ENCODE measurements at regions not wholly inside any gene's neighbourhood (a gene's known extent, or its start where the extent isn't known, plus 50 kb on each side); places are given as distances from the start of the nearest gene placed in this dataset.
"Not testable (repeated sequence)": the region's sequence is repeated elsewhere in the genome, so short reads cannot be mapped to it uniquely, and the experiment has no call there.

DNA sequence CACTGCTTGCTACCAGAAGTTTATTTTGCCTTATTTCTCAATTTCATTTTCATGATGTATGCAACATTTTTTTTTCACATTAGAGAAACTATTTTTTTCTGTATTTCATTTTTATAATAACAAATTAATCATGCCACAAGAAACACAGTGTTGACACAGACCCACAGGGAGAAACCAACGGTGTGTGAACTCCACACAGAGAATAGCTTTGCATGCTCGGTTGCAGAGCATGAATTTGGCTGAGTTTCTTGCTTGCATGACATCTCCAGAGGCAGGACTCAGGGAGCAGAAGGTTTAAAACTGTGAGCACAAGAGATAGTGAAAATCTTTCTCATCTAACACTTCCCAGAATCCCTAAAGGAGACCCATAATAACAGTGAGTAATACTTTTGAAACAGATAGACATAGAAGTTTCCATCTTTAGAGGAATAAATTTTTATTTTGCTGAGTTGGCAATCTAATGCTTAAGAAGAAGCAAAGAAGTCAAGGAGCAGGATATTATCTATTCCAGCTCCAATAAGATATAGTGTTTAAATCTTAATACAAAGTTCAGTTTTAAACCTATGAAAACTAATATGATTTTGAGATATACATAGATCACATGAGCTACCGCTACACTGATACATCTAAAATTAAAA is 890.9 kb downstream of the MRPL39 start:
- DNase-seq = no peak

DNA sequence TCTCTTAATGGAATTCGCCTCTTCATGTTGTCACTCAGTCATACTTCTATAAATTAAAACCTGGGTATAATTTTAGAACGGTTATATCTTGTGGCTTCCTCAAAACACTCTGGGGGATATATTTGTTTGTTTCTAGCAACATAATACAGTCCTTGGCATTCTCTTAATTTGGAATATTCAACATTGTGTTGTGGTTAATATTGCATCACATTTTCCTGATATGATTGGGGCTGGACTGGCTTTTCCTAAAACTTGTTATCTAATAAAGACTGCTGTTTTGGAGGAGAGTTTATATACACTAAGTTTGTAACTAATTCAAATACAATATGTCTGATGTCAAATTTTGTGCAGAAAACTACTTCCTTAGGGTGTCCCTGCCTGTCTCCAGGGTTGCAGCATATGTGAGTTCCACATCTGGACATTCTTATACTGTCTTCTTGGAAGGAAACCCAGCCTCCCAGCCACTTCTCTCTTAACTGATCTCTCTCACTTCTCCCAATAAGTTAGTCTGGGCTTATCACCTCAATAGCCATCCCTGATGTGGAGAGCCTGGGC is 892.6 kb downstream of the MRPL39 start:
- DNase-seq = no peak

DNA sequence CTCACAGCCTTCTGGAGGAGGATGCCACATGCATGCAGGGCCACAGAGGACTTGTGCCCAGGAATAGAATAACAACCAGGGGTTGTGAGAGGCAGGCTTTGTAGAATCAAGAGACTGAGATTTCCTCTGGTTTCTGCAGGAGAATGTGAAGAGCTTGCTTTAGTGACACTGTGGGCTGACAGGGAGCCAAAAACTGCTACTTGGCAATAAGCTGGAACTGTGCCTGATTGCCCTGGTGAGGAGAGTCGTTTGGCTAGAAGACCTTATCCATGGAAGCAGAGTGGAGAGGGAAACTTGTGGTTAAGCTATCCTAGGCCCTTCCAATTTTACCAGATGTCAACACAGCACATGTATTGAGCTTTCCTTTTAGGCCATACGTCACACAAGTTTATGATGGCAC is 902.1 kb downstream of the MRPL39 start:
- DNase-seq = no peak

DNA sequence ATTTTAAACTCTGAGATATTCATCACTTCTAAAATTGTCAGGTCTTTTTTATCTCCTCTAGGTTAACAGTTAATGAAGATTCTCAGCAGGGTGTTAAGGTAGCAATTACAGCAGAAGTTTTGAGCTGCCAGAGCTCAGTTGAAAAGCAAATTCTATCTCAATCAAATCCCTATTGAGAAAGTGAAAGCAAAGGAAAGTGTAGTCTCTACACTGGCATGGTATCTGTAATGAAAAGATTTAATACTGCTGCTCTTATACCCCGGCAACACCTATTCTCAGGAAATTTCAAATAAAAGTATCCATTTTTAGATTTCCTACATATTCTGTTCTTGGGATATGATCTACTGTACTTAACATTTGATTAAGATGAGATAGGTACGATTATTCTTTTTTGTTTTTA is 913.5 kb downstream of the MRPL39 start:
- no peak for DNase-seq

DNA sequence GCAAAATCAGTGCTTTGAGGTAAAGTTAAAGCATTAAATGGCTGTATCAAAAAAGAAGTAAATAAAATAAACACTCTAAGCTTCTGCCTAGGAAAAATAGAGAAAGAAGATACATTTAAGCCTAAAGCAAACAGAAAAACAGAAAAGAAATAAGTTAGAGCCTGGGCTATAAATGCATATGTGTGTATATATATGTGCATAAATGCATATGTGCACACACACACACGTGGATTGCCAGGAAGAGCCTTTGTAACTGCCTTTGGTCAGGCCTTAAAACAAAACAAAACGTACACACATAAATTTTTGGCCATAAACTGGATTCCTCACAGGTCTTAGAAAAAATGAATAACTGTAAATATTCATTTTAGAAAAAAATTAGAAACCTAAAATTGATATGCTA is 925.8 kb downstream of the MRPL39 start:
- DNase-seq = no peak

DNA sequence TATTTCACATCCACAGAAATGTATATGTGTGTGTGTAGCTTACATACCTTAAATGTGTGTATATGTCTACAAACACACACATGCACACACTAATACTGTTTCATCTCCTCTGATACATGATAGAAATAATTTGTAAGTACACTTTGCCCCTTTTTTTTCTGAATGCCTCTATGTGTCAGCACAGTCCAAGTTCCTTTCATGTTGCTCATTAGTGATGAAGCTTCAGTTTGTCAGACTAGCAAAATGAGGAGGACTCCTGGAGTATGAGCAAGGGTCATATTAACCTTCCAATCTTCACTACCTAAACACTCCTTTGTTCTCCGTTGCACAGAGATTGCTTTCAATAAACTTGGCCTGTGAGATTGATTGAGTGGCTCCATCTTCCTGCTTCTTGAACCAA is 935.4 kb downstream of the MRPL39 start:
- no peak for DNase-seq

DNA sequence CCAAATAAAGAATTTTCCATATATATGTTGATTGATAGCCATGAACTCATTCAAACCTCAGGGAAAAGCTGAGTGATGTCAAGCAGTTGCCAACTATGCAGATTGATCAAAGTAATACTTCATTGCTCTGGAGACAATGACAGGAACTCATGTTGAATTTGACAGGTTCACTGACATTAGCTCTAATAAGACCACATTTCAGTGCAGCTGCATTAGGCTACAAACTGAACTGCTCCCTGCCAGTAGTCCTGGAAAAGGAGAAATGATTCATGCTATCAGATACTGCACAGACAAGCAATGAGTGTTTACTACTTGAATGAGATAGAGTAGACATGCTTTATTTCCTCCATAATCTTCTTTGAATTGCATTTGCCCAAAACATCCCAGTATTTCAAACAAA is 948.4 kb downstream of the MRPL39 start:
- DNase-seq = no peak

DNA sequence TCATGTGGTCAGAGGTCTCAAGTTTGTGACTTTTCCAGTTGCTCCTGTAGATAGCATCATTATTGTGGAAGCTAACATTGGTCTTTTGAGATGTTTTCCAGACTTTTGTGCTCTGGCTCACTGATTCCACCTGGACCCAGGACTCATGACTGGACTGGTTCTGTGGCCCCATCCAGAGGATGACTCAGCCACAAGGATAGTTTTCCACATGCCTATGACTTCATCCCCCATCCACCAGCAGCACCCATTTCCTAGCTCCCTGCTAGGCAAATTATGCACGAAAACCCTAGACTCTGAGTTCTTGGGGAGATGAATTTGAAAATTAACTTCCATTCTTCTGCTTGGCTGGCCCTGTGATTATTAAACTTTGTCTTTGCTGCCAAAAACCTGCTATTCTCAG is 949.3 kb downstream of the MRPL39 start:
- no peak for DNase-seq

DNA sequence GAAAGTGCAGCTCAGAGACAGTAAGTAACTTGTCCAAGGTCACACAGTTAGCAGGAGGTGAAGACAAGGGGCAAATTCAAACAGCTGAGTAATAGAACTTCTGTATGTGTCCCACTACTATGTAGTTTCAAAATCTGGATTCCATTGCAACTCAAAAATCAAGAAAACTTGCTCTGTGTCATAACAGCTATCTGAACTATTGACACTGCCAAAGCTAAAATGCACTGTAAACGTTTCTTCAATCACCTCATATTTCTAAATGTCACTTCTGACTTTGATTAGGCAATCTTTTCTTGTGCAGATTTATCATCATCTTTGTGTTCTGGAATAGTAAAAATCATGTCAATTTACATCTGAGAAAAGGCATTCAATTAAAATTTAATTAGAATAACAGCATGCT is 957.6 kb downstream of the MRPL39 start:
- DNase-seq = no peak

DNA sequence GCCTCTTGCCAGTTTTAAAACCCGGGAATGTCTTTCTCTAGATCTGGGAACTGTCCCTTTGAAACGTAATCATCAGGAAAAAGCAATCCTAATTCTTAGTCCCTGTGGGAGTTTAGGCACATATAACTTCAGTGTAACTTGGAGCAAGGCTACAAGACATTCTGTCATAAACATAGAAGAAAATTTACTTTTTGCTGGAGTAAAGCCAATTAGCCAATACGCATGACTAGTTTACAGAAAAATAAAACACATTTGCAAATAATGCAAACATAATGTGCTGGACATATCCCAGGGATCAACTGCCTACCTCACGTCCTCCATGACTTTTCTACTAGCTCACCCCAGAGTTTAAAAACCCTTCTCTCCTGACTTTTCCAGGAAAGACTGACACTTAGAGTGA is 970.6 kb downstream of the MRPL39 start:
- no peak for DNase-seq

DNA sequence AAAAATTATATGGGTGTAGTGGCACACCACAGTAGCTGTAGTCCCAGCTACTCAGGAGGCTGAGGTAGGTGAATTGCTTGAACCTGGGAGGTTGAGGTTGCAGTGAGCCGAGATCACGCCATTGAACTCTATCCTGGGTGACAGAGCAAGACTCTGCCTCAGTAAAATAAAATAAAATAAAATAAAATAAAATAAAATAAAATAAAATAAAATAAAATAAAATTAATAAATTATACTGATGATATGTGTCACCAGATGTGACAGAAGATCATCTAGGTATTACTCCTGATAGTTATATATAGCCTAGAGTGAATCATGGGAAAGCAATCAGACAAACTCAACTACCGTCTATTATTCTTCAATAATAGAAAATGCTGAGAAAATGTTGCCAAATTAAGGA is 972.5 kb downstream of the MRPL39 start:
- DNase-seq = no peak

DNA sequence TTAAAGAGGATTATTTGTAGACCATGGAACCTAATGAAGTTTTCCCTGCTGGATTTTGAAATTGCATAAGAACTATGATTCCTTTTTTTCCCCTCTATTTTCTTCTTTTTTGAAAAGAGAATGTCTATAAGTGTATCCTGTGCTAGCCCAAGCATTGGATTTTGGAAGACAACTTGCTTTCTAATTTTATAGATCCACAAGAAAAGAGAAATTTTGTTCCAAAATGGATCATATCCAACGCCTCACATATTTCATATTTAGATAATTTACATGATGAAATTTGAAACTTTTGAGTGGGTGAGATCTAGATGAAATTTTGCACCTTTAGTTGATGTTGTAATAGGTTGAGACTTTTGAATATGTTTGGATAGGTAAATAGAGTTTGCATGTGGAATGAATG is 978.7 kb downstream of the MRPL39 start:
- DNase-seq = no peak

DNA sequence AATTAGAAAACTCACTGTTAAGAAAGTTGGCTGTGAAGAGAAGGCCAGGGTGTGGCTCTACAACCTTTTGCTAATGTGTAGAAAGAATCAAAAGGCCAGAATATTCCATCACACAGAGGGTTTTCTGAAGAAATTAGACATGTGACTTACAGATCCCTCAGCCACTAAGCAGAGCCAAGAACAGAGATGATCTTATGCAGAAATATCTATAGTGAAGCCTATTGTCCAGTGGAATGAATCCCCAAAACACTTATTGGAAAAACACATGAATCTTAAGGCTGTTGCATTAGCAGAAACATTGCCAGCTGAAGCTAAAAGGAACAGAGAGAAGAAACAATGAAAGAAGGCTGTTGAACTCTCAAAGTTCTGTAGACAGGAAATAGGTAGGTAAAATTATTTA is 979.2 kb downstream of the MRPL39 start:
- no peak for DNase-seq

DNA sequence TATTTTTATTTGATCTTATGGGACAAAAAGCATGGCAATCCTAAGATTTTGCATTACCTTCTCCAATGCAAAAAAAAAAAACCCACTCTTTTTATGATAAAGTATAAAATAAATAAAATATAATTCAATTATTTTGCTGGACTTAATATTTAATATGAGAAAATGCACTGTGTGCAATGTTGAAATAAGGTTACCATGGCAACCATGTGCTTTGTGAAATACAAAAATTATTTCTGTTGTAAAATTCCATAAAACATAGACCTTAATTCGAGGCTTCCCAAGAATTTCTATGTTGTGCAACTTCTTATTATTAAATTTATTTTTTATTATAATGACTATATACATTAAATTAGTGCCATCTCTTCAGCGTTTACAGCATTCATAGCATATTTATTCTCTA is 989.5 kb downstream of the MRPL39 start:
- DNase-seq = no peak

DNA sequence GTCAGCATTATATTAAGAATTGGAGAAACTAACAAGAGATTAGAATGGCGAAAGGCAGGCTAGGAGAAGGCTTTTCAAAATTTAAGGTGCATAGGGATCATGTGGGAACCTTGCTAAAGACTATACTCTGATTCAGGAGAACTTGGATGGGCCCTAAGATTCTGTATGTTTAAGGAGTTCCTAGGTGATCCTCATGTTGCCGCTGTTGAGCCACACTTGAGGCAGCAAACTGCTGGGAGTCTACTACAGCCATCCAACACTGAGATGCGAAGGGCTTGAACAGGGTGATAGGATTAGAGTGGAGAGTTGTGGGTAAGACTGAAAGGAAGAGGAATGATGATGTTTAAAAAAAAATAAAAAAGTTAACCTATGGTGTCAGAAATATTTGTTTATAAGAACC is 1013.2 kb downstream of the MRPL39 start:
- no peak for DNase-seq

DNA sequence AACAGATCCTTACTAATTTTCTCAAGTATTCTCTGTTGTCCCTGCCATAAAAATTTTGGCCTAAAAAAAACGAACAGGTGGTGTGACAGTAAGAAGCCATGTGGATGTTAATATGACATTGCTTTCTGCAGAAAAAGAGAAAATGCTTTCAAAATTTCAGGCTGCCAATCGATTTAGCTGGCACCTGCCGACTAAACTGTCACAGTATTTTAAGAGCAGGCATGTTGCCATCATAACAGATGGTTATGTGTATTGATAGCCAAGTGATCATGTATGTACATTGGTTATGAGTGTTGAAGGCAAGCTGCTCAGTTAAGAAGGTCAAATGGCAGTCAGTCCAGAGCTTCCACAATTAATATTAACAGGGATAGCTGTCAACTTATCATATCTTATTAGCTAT is 1017.0 kb downstream of the MRPL39 start:
- DNase-seq = no peak

DNA sequence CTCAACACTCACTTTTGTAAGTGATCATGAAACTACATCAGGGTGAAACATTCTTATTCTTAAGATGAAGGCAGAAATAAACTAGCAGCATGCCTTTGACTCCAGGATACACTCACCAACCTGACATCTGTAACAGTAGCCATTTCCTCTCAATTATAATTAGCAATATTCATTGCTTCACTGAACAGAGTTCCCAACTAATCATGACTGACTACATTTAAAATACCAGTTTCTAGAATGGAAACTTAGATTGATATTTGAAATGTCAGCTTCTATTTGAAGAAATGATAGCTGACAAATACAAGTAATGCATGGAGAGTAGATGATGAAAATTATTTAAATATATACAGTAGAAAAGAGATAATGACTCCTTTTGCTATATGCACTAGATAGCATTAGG is 1023.8 kb downstream of the MRPL39 start:
- DNase-seq = no peak

DNA sequence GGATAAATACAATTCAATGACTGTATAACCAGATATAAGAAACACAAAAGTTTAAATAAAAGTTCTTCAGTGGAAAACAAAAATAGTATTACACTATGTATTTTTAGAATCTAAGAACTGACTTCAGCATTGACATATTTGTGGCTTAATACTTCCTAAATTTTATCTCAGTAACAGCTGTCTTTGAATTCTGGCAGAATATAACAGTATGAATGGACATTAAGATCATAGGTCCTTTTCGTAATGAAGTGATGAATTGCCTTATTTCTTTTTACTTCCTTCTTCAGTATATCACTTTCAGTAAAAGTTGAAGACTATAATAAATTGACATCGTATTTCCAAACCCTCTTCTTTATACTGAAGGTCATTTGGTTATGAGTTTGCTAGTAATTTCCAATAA is 1030.0 kb downstream of the MRPL39 start:
- DNase-seq = no peak

DNA sequence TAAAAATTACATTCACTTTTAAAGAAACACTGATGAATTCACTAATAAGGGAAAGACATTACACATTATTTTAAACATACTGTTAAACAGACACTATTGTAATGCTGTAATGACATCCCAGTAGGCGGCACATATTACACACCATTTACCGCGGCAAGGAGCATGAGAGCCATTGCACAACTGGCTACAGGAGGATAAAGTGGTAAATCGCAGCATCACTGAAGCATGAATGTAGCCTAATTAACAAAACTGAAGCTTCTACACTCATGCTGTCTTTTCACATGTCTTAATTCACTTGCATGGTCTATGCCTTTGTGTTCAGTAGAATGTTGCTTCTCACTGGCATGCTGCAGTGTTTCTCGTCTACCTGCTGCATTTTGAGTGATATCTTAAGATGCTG is 1046.0 kb downstream of the MRPL39 start:
- no peak for DNase-seq

DNA sequence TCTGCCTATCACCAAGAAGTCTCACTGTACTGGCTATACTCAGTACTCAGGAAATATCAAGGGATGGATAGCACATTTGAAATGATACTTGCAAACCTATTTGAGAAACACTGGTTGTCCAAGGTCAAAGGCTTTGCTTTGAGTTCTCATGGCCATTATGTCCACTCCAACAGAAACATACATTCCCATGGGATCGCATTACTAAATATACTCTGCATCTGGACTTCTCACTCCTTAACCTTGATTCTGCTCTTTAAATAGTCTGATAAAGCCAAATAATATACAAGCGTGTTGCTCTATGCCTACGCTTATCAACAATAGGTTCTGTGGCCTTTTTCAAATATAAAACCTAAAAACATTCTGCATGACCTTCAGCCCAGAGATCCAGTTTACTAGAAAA is 1054.8 kb downstream of the MRPL39 start:
- DNase-seq = no peak

DNA sequence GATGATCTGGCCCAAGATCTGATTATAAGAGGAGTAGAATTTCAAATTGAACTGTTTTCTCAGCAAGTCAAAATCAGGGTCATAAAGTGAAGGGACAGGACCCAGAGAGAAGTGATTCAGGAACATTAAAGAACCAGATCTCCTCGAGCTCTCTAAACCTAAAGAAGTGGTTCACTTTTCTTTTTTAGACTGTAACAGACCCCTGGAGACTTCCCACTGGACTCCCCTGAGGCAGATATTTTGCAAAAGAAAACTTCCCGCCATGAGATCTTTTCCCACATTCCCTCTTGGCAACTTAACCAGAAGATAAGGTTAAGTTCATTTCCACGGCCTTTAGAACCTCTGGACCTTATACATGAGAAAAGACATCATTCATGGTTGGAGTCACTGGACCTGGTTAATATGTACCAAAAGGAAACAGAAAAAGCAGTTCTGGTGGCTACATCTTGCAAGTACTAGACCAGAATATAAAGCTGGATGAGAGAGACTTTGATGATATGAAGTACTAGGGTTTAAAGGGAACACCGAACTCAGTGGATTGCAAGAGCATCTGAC is 1061.4 kb downstream of the MRPL39 start:
- no peak for DNase-seq

DNA sequence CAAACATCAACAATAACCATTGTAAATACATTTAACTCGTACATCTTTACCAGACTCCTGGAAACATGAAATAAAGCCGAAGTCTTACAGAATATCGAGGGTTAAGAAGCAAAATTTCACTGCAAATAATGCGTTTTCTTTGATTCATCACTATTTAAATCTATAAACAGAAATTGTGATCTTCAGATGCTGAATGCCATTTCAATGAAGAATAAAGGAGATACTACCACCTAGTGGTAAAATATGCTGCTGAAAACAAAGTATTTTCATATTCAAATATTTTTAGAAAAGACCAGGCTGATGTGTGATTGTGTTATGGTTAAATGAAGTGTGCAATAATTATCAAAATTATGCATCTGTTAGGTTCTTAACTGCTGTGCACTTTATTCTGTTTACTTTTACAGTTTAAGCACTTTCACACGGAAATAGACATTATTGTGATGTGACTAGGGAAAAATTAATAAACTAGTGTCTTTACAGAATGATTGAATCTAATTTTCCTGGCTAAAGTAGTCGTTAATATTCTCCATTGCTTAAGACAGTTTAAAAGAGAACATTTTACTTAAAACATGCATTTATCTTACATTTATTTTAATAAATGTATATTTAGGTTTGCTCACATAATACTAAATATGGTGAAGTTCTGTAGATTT is 1093.1 kb downstream of the MRPL39 start:
- no peak for DNase-seq

DNA sequence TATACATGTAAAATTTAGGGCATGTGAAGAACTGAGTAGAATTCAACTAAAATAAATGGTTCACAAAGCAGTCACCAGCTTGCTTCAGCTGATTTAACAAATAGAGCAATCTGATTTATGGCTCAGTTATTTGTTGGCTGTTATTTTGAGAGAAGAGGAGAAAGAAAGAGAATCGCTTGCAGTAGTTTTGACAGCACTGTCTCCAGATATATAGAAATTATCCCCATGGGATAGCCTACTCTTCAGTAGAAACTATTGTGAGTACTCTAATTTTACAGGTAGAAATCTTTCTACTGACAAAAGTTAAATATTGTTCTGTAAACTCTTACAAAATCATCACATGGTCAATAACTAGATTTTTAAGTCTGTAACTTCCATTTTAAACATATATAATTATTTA is 1098.2 kb downstream of the MRPL39 start:
- DNase-seq = no peak

DNA sequence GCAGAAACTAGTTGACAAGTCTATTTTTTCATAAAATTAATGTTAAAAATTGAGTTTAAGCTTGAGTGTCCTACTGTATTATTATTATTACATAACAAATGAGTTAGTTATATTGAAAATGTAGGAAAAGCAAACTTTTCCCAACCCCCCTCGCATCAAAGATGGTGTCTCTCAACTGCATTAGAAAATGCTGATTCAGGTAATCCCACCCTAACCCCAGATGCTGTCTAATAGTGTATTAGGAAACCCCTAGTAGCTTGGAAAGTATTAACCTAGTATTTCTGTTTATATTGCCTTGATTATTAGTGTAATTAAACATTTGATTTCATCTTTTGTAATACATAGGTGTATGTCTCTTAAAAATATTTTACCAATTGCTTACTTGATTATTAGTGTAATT is 1120.3 kb downstream of the MRPL39 start:
- no peak for DNase-seq

DNA sequence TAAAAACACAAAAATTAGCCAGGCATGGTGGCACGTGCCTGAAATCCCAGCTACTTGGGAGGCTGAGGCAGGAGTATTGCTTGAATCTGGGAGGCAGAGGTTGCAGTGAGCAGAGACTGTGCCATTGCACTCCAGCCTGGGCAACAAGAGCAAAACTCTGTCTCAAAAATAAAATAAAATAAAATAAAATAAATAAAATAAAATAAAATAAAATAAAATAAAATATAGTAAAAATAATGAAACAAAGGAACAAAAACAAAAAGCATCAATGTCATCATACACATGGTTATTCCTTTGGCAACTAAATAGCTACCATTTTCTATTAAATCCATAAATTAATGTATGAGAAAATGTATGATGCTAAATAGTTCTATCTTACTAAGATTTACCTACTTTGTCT is 1123.9 kb downstream of the MRPL39 start:
- DNase-seq = not testable (repeated sequence)
